ENCODE measurements at regions not wholly inside any gene's neighbourhood (a gene's known extent, or its start where the extent isn't known, plus 50 kb on each side); places are given as distances from the start of the nearest gene placed in this dataset.

- H4K20me1 ChIP-seq (ENCODE audit: control insufficient read depth, insufficient read depth), result no peaks in the 10 kb centered on the region
- in situ Hi-C loops (cut with MboI), result no loop called here
- intact Hi-C loops (cut with micrococcal nuclease; ENCODE audit: unreplicated experiment), result no loop called here
- DNase-seq (ENCODE audit: low read depth, low spot score) (no peak), ATAC-seq (no peak), FAIRE-seq (no peak)
- WGBS (ENCODE audit: insufficient coverage, insufficient replicate concordance, low lambda C conversion rate, missing lambda C conversion rate), result 0% methylated on average over 2 of the region's 2 CpGs
- RAD21 ChIA-PET (ENCODE audit: unreplicated experiment), result no interaction called here
- BruUV-seq (replicated peaks), result no TSS peak
- POLR2A ChIA-PET, result no interaction called here
- H3K9ac ChIP-seq (ENCODE audit: control insufficient read depth, insufficient read depth, low read length), result no peak overlapping the region
- H3K9me3 ChIP-seq (replicated peaks; ENCODE audit: control insufficient read depth, insufficient read depth, low read length), result no peaks in the 10 kb centered on the region
- TF ChIP-seq WRNIP1 (IDR thresholded peaks at IDR 0.05; ENCODE audit: borderline replicate concordance, low read depth, low read length) (no peak), NKRF (conservative IDR thresholded peaks at IDR 0.05) (no peak), HDAC2 (IDR thresholded peaks at IDR 0.05) (no peak), JUNB (IDR thresholded peaks at IDR 0.05) (no peak), CREB1 (IDR thresholded peaks at IDR 0.05; ENCODE audit: low read depth) (no peak), MYB (IDR thresholded peaks at IDR 0.05; ENCODE audit: borderline replicate concordance, low read depth, low read length) (no peak), MLLT1 (IDR thresholded peaks at IDR 0.05) (no peak), POLR2AphosphoS5 (IDR thresholded peaks at IDR 0.05; ENCODE audit: low read length) (no peak), SREBF1 (IDR thresholded peaks at IDR 0.05; ENCODE audit: low read length) (no peak), RB1 (IDR thresholded peaks at IDR 0.05; ENCODE audit: borderline replicate concordance) (no peak), GABPA (IDR thresholded peaks at IDR 0.05; ENCODE audit: low read depth) (no peak), NFYB (IDR thresholded peaks at IDR 0.05; ENCODE audit: insufficient read depth, low read depth, low read length) (no peak), ZNF217 (IDR thresholded peaks at IDR 0.05) (no peak)
- H3K79me2 ChIP-seq (ENCODE audit: control insufficient read depth, insufficient read depth, low read length), result no peaks in the 10 kb centered on the region
- no peak overlapping the region for H3K27ac ChIP-seq (ENCODE audit: control insufficient read depth, insufficient read depth)
- SMC1A ChIA-PET (ENCODE audit: uncharacterized antibody, unreplicated experiment), result interaction anchor here (0.9 kb wide), 1 partner anchor 307 kb away, joined by 3 read pairs; no protein-coding TSS in a partner anchor
- no peak overlapping the region for H3K4me3 ChIP-seq
- no peaks in the 10 kb centered on the region for H3K27me3 ChIP-seq (replicated peaks in 1 of 2; ENCODE audit: control insufficient read depth in 2 of 2, insufficient read depth in 2 of 2, low read length in 1 of 2)
- no peak overlapping the region for H2AFZ ChIP-seq (ENCODE audit: control insufficient read depth, low read depth, low read length)
- no peak overlapping the region for H3K4me2 ChIP-seq (ENCODE audit: control insufficient read depth, insufficient read depth)
- H3K36me3 ChIP-seq (ENCODE audit: control insufficient read depth in 2 of 2, insufficient read depth in 2 of 2, low read length in 1 of 2), result no peaks in the 10 kb centered on the region
- CTCF ChIA-PET, result no interaction called here
- H3K4me1 ChIP-seq (ENCODE audit: control insufficient read depth, insufficient read depth, low read length), result no peaks in the 10 kb centered on the region
These were observed 1446.5 kb upstream of the GOT2 start for GRCh38 chr16:60180609-60181008.
